Endothelial cell of umbilical vein (primary cell): ENCODE measurements at regions not wholly inside any gene's neighbourhood (a gene's known extent, or its start where the extent isn't known, plus 50 kb on each side); places are given as distances from the start of the nearest gene placed in this dataset.

Experiments
- BruUV-seq: library from RNA; stranded (reverse); fragments of 400-500 nt; replicated peaks from 2 replicates; lab custom pipeline; 2021; lab: Mats Ljungman, UMichigan
- CTCF ChIA-PET: fragments of 300-600, 350-600 bp; sonication (Branson Sonifier 250); formaldehyde crosslinking; loops from one replicate; lab custom pipeline; 2021; ENCODE audit warnings: antibody characterized with exemption, inconsistent platforms; lab: Charles Lee
- POLR2A ChIA-PET: fragments of 300-600, 350-600 bp; sonication (Branson Sonifier 250); formaldehyde crosslinking; loops from one replicate; lab custom pipeline; 2021; ENCODE audit warnings: antibody characterized with exemption, inconsistent platforms; lab: Charles Lee
- DNase-seq: peaks from one replicate; pipeline ENCODE4 v3.0.0-alpha.2; 2011; ENCODE audit warnings: low read depth, low spot score
- FAIRE-seq: peaks from 2 replicates; lab custom pipeline; 2011; peaks lifted over from hg19 to GRCh38; lab: Jason Lieb, UNC
- H2AFZ ChIP-seq: 2 replicates; pipeline ENCODE4 v1.6.0; 2012; ENCODE audit warnings: low read depth, low read length, control low read depth, inconsistent platforms
- H3K27ac ChIP-seq: 2 replicates; pipeline ENCODE4 v1.5.1; 2011; ENCODE audit warnings: low read depth, mild to moderate bottlenecking, control low read depth, low read length, moderate library complexity; ENCODE audit not compliant: insufficient read depth
- H3K27me3 ChIP-seq, 2 experiments: 2 replicates each; pipeline versions ENCODE4 v1.6.0 to v1.6.1; 2011; ENCODE audit warnings: low read length in 2 of 2, mixed read lengths in 1 of 2; ENCODE audit not compliant: control insufficient read depth in 2 of 2, insufficient read depth in 2 of 2
- H3K36me3 ChIP-seq, 2 experiments: 2 replicates in 1 of 2; 3 replicates in 1 of 2; pipeline ENCODE4 v1.5.1; 2011; ENCODE audit warnings: low read length in 2 of 2, mild to moderate bottlenecking in 1 of 2, moderate library complexity in 1 of 2; ENCODE audit not compliant: control insufficient read depth in 2 of 2, insufficient read depth in 2 of 2; ENCODE audit errors: extremely low read depth in 1 of 2
- H3K4me1 ChIP-seq: 3 replicates; pipeline ENCODE4 v1.5.1; 2011; ENCODE audit warnings: mild to moderate bottlenecking, low read length; ENCODE audit not compliant: control insufficient read depth, insufficient read depth; ENCODE audit errors: extremely low read depth
- H3K4me2 ChIP-seq: 2 replicates; pipeline ENCODE4 v1.6.1; 2011; ENCODE audit warnings: low read length, control low read depth, mixed read lengths; ENCODE audit not compliant: insufficient read depth
- H3K4me3 ChIP-seq, 3 experiments: fragments of 200-600 bp in 1 of 3; sonication (generic), shearing (Covaris generic) in 1 of 3; replicated peaks in 1 of 3; 2 replicates each; pipeline ENCODE4 v1.5.1; 2011 to 2016; ENCODE audit warnings: control low read depth in 3 of 3, low read length in 3 of 3, mild to moderate bottlenecking in 2 of 3, inconsistent platforms in 1 of 3, low read depth in 1 of 3, moderate library complexity in 1 of 3; ENCODE audit not compliant: insufficient read depth in 1 of 3
- H3K79me2 ChIP-seq: 2 replicates; pipeline ENCODE4 v1.6.0; 2012; ENCODE audit warnings: low read length, inconsistent platforms; ENCODE audit not compliant: control insufficient read depth, insufficient read depth
- H3K9ac ChIP-seq: replicated peaks from 2 replicates; pipeline ENCODE3; 2011; ENCODE audit warnings: low read length, control low read depth; ENCODE audit not compliant: insufficient read depth; ENCODE audit errors: extremely low read depth
- H3K9me1 ChIP-seq: replicated peaks from 3 replicates; pipeline ENCODE4 v1.6.0; 2011; ENCODE audit warnings: mild to moderate bottlenecking, low read length; ENCODE audit not compliant: control insufficient read depth, insufficient read depth; ENCODE audit errors: extremely low read depth
- H3K9me3 ChIP-seq: replicated peaks from 2 replicates; pipeline ENCODE4 v1.5.1; 2012; ENCODE audit warnings: low read length, inconsistent platforms; ENCODE audit not compliant: control insufficient read depth, insufficient read depth
- H4K20me1 ChIP-seq: replicated peaks from 2 replicates; pipeline ENCODE3; 2011; ENCODE audit warnings: mild to moderate bottlenecking, low read length; ENCODE audit not compliant: control insufficient read depth, insufficient read depth; ENCODE audit errors: extremely low read depth
- CTCF ChIP-seq, 2 donors: IDR thresholded peaks; 1 replicate in 1 of 2; 2 replicates in 1 of 2; pipeline ENCODE4 v1.5.1; 2011; ENCODE audit warnings: low read length in 2 of 2, mild to moderate bottlenecking in 2 of 2, moderate library complexity in 2 of 2, control low read depth in 1 of 2, inconsistent platforms in 1 of 2, low read depth in 1 of 2; ENCODE audit not compliant: insufficient read depth in 1 of 2; ENCODE audit errors: extremely low read depth in 1 of 2
- EZH2 ChIP-seq: IDR thresholded peaks from 2 replicates; pipeline ENCODE4 v1.6.1; 2012; ENCODE audit warnings: borderline replicate concordance, low read depth, mild to moderate bottlenecking, moderate library complexity, low read length, inconsistent platforms; ENCODE audit not compliant: severe bottlenecking
- FOS ChIP-seq: IDR thresholded peaks from 2 replicates; pipeline ENCODE4 v1.6.1; 2011; ENCODE audit warnings: mild to moderate bottlenecking, low read length, moderate library complexity, borderline replicate concordance; ENCODE audit not compliant: insufficient read depth
- GATA2 ChIP-seq: IDR thresholded peaks from 2 replicates; pipeline ENCODE4 v1.7.0; 2011; ENCODE audit warnings: low read depth, mild to moderate bottlenecking, moderate library complexity, mixed read lengths, low read length; ENCODE audit not compliant: insufficient read length, insufficient read depth
- JUN ChIP-seq: IDR thresholded peaks from 2 replicates; pipeline ENCODE4 v1.6.1; 2011; ENCODE audit warnings: borderline replicate concordance, low read depth; ENCODE audit not compliant: insufficient read length, insufficient read depth
- MAX ChIP-seq: IDR thresholded peaks from 2 replicates; pipeline ENCODE4 v1.6.1; 2011; ENCODE audit not compliant: insufficient read depth, insufficient read length
- MYC ChIP-seq: IDR thresholded peaks from one replicate; pipeline ENCODE4 v1.6.1; 2011; ENCODE audit warnings: mild to moderate bottlenecking, low read depth, low read length
- POLR2A ChIP-seq: IDR thresholded peaks from 2 replicates; pipeline ENCODE4 v1.6.1; 2012; ENCODE audit warnings: low read depth, mild to moderate bottlenecking, control low read depth, low read length
- POLR2AphosphoS5 ChIP-seq: IDR thresholded peaks from 2 replicates; pipeline ENCODE4 v1.6.1; 2012; ENCODE audit warnings: low read depth, mild to moderate bottlenecking, control low read depth, low read length, moderate library complexity; ENCODE audit not compliant: insufficient read depth
- dilution Hi-C: fragments of 300-500 bp; cut with MboI; formaldehyde crosslinking; loops from one replicate; pipeline ENCODE4 v1.15.0; 2019; ENCODE audit warnings: low sequenced_read_pairs; ENCODE audit not compliant: extremely low pct_ligation_motif_present
- intact Hi-C: fragments of 100-400 bp; cut with micrococcal nuclease; formaldehyde crosslinking; loops from one replicate; pipeline ENCODE4 v1.10.0; 2022

GRCh38 chr3:117356091-117356705, 646.6 kb downstream of the TUSC7 start:
- no TSS peak for BruUV-seq
- Histone ChIP-seq H3K9me1 (no peaks in the 10 kb centered on the region), H3K27ac (no peak overlapping the region), H3K4me2 (no peak overlapping the region), H3K79me2 (no peaks in the 10 kb centered on the region), H3K9me3 (no peaks in the 10 kb centered on the region), H3K9ac (no peak overlapping the region), H3K4me1 (no peaks in the 10 kb centered on the region), H2AFZ (no peak overlapping the region), H3K27me3 (no peaks in the 10 kb centered on the region), H4K20me1 (no peaks in the 10 kb centered on the region), H3K4me3 (no peak overlapping the region), H3K36me3 (no peaks in the 10 kb centered on the region)
- CTCF ChIA-PET = interaction anchor here (1.2 to 2.1 kb wide), 3 partner anchors 297 to 585 kb away, joined by 5 to 7 read pairs (median 5); no protein-coding TSS in a partner anchor
- FAIRE-seq (no peak), DNase-seq (no peak)
- dilution Hi-C loops = no loop called here
- intact Hi-C loops = no loop called here
- TF ChIP-seq POLR2AphosphoS5 (no peak), MAX (no peak), CTCF (IDR thresholded peaks at IDR 0.05; ENCODE audit: extremely low read depth in 1 of 2, insufficient read depth in 1 of 2, low read depth in 1 of 2, low read length in 2 of 2) (no peak), GATA2 (no peak), EZH2 (no peak), MYC (no peak), FOS (no peak), JUN (no peak), POLR2A (no peak)
- POLR2A ChIA-PET = no interaction called here
